ENCODE measurements at regions not wholly inside any gene's neighbourhood (a gene's known extent, or its start where the extent isn't known, plus 50 kb on each side); places are given as distances from the start of the nearest gene placed in this dataset.

- 88 to 100% methylated on average over 1 of the region's 2 CpGs for WGBS, 2 experiments (ENCODE audit: insufficient coverage in 2 of 2)
- Histone ChIP-seq H3K4me3 (ENCODE audit: extremely low read depth, insufficient read depth, low read length, poor library complexity, severe bottlenecking) (no peak overlapping the region), H3K9me3 (ENCODE audit: control insufficient read depth, low read length) (peaks cover 2% of the 10 kb centered on the region), H3K36me3 (ENCODE audit: control insufficient read depth, insufficient read depth, low read length) (no peaks in the 10 kb centered on the region), H3K4me1 (ENCODE audit: control insufficient read depth, insufficient read depth, low read length, poor library complexity, severe bottlenecking) (no peaks in the 10 kb centered on the region), H3K27ac (ENCODE audit: low read depth, low read length, severe bottlenecking) (no peak overlapping the region)
These were observed 483.9 kb upstream of the NRP1 start for GRCh38 chr10:33818343-33818742.

- no peak overlapping the region for H3K4me3 ChIP-seq (ENCODE audit: extremely low read depth, insufficient read depth, low read length, poor library complexity, severe bottlenecking)
- no peak overlapping the region for H3K27ac ChIP-seq (ENCODE audit: low read depth, low read length, severe bottlenecking)
- no peaks in the 10 kb centered on the region for H3K36me3 ChIP-seq (ENCODE audit: control insufficient read depth, insufficient read depth, low read length)
- no peaks in the 10 kb centered on the region for H3K4me1 ChIP-seq (ENCODE audit: control insufficient read depth, insufficient read depth, low read length, poor library complexity, severe bottlenecking)
- WGBS, 2 experiments (ENCODE audit: insufficient coverage in 2 of 2), result 100% methylated on average over 2 of the region's 3 CpGs
- H3K9me3 ChIP-seq (ENCODE audit: control insufficient read depth, low read length), result peaks cover 2% of the 10 kb centered on the region
These were observed 483.1 kb upstream of the NRP1 start for GRCh38 chr10:33817605-33818004.

DNA sequence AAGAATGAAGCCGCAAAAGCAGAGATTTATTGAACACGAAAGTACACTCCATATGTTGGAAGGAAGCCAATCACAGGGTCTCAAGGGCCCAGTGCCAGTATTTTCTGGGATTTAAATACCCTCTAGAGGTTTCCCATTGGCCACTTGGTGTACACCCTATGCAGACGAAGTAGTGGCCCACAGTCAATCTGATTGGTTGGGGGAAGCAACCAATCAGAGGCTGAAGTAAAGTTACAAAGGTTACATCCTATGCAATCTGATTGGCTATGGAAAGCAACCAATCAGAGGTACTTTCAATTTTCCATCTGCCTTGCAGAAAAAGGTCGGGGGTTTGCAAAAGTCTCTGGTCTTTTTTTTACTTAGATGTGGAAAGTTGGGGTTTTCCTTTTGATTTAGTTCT is 481.3 kb upstream of the NRP1 start:
- H3K9me3 ChIP-seq (ENCODE audit: control insufficient read depth, low read length), result peaks cover 2% of the 10 kb centered on the region
- no peaks in the 10 kb centered on the region for H3K4me1 ChIP-seq (ENCODE audit: control insufficient read depth, insufficient read depth, low read length, poor library complexity, severe bottlenecking)
- no peaks in the 10 kb centered on the region for H3K36me3 ChIP-seq (ENCODE audit: control insufficient read depth, insufficient read depth, low read length)
- 95 to 96% methylated on average over 3 to 4 of the region's 4 CpGs for WGBS, 2 experiments (ENCODE audit: insufficient coverage in 2 of 2)
- H3K27ac ChIP-seq (ENCODE audit: low read depth, low read length, severe bottlenecking), result no peak overlapping the region
- H3K4me3 ChIP-seq (ENCODE audit: extremely low read depth, insufficient read depth, low read length, poor library complexity, severe bottlenecking), result no peak overlapping the region

DNA sequence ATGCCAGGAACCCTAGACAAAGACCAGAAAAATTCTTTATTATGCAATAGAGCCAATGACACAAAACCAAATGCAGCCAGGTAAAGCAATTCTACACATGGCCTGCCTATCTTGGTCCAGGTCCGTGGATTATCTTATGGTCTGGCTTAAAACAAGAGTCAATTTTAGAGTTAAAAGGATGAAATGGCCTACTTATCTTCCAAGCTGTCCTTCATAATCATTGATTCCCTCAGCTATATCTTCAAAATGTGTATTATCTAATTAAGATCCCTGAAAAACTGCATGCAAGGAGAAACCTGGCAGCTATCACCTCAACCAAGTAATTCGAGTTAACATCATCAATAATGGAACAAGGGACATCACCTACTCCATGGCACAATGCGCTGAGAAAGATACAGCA is 479.4 kb upstream of the NRP1 start:
- H3K4me3 ChIP-seq (ENCODE audit: extremely low read depth, insufficient read depth, low read length, poor library complexity, severe bottlenecking), result no peak overlapping the region
- no peaks in the 10 kb centered on the region for H3K4me1 ChIP-seq (ENCODE audit: control insufficient read depth, insufficient read depth, low read length, poor library complexity, severe bottlenecking)
- WGBS, 2 experiments (ENCODE audit: insufficient coverage in 2 of 2), result 70 to 89% methylated on average over 2 to 3 of the region's 3 CpGs
- H3K27ac ChIP-seq (ENCODE audit: low read depth, low read length, severe bottlenecking), result no peak overlapping the region
- no peaks in the 10 kb centered on the region for H3K36me3 ChIP-seq (ENCODE audit: control insufficient read depth, insufficient read depth, low read length)
- H3K9me3 ChIP-seq (ENCODE audit: control insufficient read depth, low read length), result peaks cover 2% of the 10 kb centered on the region

GRCh38 chr10:33813415-33813814 is 478.9 kb upstream of the NRP1 start:
- Histone ChIP-seq H3K27ac (ENCODE audit: low read depth, low read length, severe bottlenecking) (no peak overlapping the region), H3K4me1 (ENCODE audit: control insufficient read depth, insufficient read depth, low read length, poor library complexity, severe bottlenecking) (no peaks in the 10 kb centered on the region), H3K4me3 (ENCODE audit: extremely low read depth, insufficient read depth, low read length, poor library complexity, severe bottlenecking) (no peak overlapping the region), H3K9me3 (ENCODE audit: control insufficient read depth, low read length) (peaks cover 2% of the 10 kb centered on the region), H3K36me3 (ENCODE audit: control insufficient read depth, insufficient read depth, low read length) (no peaks in the 10 kb centered on the region)
- WGBS, 2 experiments (ENCODE audit: insufficient coverage in 2 of 2), result 91 to 97% methylated on average over 2 of the region's 2 CpGs

DNA sequence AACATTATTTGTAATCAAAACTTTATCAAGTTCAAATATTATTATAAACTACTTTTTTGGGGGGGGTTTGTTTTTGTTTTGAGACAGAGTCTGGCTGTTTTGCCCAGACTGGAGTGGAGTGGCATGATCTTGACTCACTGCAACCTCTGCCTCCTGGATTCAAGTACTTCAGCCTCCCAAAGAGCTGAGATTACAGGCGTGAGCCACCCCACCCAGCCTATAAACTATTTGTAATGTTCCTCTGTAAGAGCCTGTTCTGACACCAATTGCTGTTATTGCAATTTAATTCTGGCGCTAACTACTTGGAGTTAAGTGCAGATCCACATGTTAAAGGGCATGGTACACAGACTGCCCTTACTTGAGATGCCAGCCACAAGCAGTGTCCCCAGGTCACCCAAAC is 478.1 kb upstream of the NRP1 start:
- H3K4me1 ChIP-seq (ENCODE audit: control insufficient read depth, insufficient read depth, low read length, poor library complexity, severe bottlenecking), result no peaks in the 10 kb centered on the region
- 50 to 75% methylated on average over 1 of the region's 2 CpGs for WGBS, 2 experiments (ENCODE audit: insufficient coverage in 2 of 2)
- peaks cover 2% of the 10 kb centered on the region for H3K9me3 ChIP-seq (ENCODE audit: control insufficient read depth, low read length)
- H3K27ac ChIP-seq (ENCODE audit: low read depth, low read length, severe bottlenecking), result no peak overlapping the region
- H3K36me3 ChIP-seq (ENCODE audit: control insufficient read depth, insufficient read depth, low read length), result no peaks in the 10 kb centered on the region
- no peak overlapping the region for H3K4me3 ChIP-seq (ENCODE audit: extremely low read depth, insufficient read depth, low read length, poor library complexity, severe bottlenecking)

GRCh38 chr10:33810986-33811385 is 476.5 kb upstream of the NRP1 start:
- H3K36me3 ChIP-seq (ENCODE audit: control insufficient read depth, insufficient read depth, low read length), result no peaks in the 10 kb centered on the region
- H3K9me3 ChIP-seq (ENCODE audit: control insufficient read depth, low read length), result peaks cover 2% of the 10 kb centered on the region
- no peak overlapping the region for H3K27ac ChIP-seq (ENCODE audit: low read depth, low read length, severe bottlenecking)
- H3K4me3 ChIP-seq (ENCODE audit: extremely low read depth, insufficient read depth, low read length, poor library complexity, severe bottlenecking), result no peak overlapping the region
- 80 to 89% methylated on average over 1 to 2 of the region's 3 CpGs for WGBS, 2 experiments (ENCODE audit: insufficient coverage in 2 of 2)
- H3K4me1 ChIP-seq (ENCODE audit: control insufficient read depth, insufficient read depth, low read length, poor library complexity, severe bottlenecking), result no peaks in the 10 kb centered on the region

GRCh38 chr10:33809732-33810131 is 475.3 kb upstream of the NRP1 start:
- no peaks in the 10 kb centered on the region for H3K4me1 ChIP-seq (ENCODE audit: control insufficient read depth, insufficient read depth, low read length, poor library complexity, severe bottlenecking)
- WGBS, 2 experiments (ENCODE audit: insufficient coverage in 2 of 2), result 83 to 96% methylated on average over 3 of the region's 3 CpGs
- H3K27ac ChIP-seq (ENCODE audit: low read depth, low read length, severe bottlenecking), result no peak overlapping the region

DNA sequence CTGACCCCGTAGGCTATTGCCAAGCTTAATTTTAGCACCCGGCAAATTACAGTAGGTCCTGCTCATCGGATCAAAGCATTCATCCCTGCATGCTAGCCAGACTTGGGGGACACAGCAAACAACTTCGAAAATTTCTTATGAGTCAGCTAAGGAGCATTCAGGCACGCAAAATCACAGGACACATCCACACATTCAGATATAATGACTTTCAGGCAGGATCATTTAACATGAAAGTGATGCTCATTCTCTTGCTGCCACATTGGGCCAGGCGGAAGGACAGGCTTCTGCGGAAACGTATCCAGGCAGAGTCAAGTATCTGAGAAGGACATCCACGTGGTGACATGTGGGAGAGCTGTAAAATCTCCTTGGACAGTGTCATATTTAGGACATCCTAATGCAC is 474.0 kb upstream of the NRP1 start:
- 82 to 86% methylated on average over 8 to 9 of the region's 9 CpGs for WGBS, 2 experiments (ENCODE audit: insufficient coverage in 2 of 2)
- no peaks in the 10 kb centered on the region for H3K9me3 ChIP-seq (ENCODE audit: control insufficient read depth, low read length)
- H3K4me1 ChIP-seq (ENCODE audit: control insufficient read depth, insufficient read depth, low read length, poor library complexity, severe bottlenecking), result peaks cover 4% of the 10 kb centered on the region
- H3K36me3 ChIP-seq (ENCODE audit: control insufficient read depth, insufficient read depth, low read length), result no peaks in the 10 kb centered on the region
- no peak overlapping the region for H3K4me3 ChIP-seq (ENCODE audit: extremely low read depth, insufficient read depth, low read length, poor library complexity, severe bottlenecking)
- no peak overlapping the region for H3K27ac ChIP-seq (ENCODE audit: low read depth, low read length, severe bottlenecking)

More at GRCh38 chr10:33809732-33810131, 475.3 kb upstream of the NRP1 start:
- H3K9me3 ChIP-seq (ENCODE audit: control insufficient read depth, low read length), result peaks cover 2% of the 10 kb centered on the region
- no peak overlapping the region for H3K4me3 ChIP-seq (ENCODE audit: extremely low read depth, insufficient read depth, low read length, poor library complexity, severe bottlenecking)
- H3K36me3 ChIP-seq (ENCODE audit: control insufficient read depth, insufficient read depth, low read length), result no peaks in the 10 kb centered on the region

- Histone ChIP-seq H3K4me3 (ENCODE audit: extremely low read depth, insufficient read depth, low read length, poor library complexity, severe bottlenecking) (no peak overlapping the region), H3K36me3 (ENCODE audit: control insufficient read depth, insufficient read depth, low read length) (no peaks in the 10 kb centered on the region), H3K4me1 (ENCODE audit: control insufficient read depth, insufficient read depth, low read length, poor library complexity, severe bottlenecking) (peaks cover 6% of the 10 kb centered on the region), H3K9me3 (ENCODE audit: control insufficient read depth, low read length) (no peaks in the 10 kb centered on the region), H3K27ac (ENCODE audit: low read depth, low read length, severe bottlenecking) (no peak overlapping the region)
- 79 to 89% methylated on average over 5 to 10 of the region's 11 CpGs for WGBS, 2 experiments (ENCODE audit: insufficient coverage in 2 of 2)
These were observed 473.3 kb upstream of the NRP1 start for GRCh38 chr10:33807531-33808359.

DNA sequence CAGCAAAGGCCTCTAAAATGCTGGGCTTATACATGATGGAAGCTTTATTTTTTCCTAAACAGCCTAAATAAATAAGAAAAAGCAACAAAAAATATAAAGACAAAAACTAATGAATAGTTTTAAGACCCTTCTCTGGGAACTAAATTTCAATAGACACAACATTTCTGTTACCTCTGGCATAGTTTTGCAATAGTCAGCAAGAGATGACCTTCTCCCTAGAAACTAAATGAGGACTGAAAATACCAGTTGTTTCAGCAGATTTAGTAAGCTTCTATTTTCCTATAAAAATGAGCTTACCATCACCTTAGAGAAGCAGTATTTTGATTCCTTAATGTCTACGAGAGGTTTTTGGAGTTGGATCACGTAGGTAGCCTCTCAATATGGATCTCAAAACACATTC is 471.4 kb upstream of the NRP1 start:
- peaks cover 13% of the 10 kb centered on the region for H3K4me1 ChIP-seq (ENCODE audit: control insufficient read depth, insufficient read depth, low read length, poor library complexity, severe bottlenecking)
- no peak overlapping the region for H3K27ac ChIP-seq (ENCODE audit: low read depth, low read length, severe bottlenecking)
- WGBS, 2 experiments (ENCODE audit: insufficient coverage in 2 of 2), result no CpG with 5 or more reads among the region's 2 CpGs

More for the DNA sequence above, 471.4 kb upstream of the NRP1 start:
- Histone ChIP-seq H3K4me3 (ENCODE audit: extremely low read depth, insufficient read depth, low read length, poor library complexity, severe bottlenecking) (no peak overlapping the region), H3K36me3 (ENCODE audit: control insufficient read depth, insufficient read depth, low read length) (no peaks in the 10 kb centered on the region), H3K9me3 (ENCODE audit: control insufficient read depth, low read length) (no peaks in the 10 kb centered on the region)
